ENCODE measurements at regions not wholly inside any gene's neighbourhood (a gene's known extent, or its start where the extent isn't known, plus 50 kb on each side); places are given as distances from the start of the nearest gene placed in this dataset.

GRCh38 chr5:18972177-18972576 is 1015.8 kb downstream of the CDH18 start:
- Histone ChIP-seq H3K4me1 (no peaks in the 10 kb centered on the region), H3K36me3 (no peaks in the 10 kb centered on the region), H3K27me3 (no peaks in the 10 kb centered on the region), H3K4me3 (no peak overlapping the region), H3K27ac (no peak overlapping the region), H3K9me3 (no peaks in the 10 kb centered on the region)
- no peak for DNase-seq (ENCODE audit: low spot score in 2 of 2)
- TF ChIP-seq POLR2AphosphoS5 (IDR thresholded peaks at IDR 0.05) (no peak), POLR2A (IDR thresholded peaks at IDR 0.05) (no peak), CTCF (IDR thresholded peaks at IDR 0.05) (no peak)
- intact Hi-C loops (cut with DNase I; ENCODE audit: low total_unique reads), result no loop called here

GRCh38 chr5:18975624-18976023 is 1012.4 kb downstream of the CDH18 start:
- H3K4me1 ChIP-seq, result no peaks in the 10 kb centered on the region
- no peaks in the 10 kb centered on the region for H3K9me3 ChIP-seq
- TF ChIP-seq CTCF (IDR thresholded peaks at IDR 0.05) (no peak), POLR2AphosphoS5 (IDR thresholded peaks at IDR 0.05) (no peak), POLR2A (IDR thresholded peaks at IDR 0.05) (no peak)
- no peak overlapping the region for H3K4me3 ChIP-seq
- H3K36me3 ChIP-seq, result no peaks in the 10 kb centered on the region
- H3K27ac ChIP-seq, result no peak overlapping the region
- intact Hi-C loops (cut with DNase I; ENCODE audit: low total_unique reads), result no loop called here
- DNase-seq (ENCODE audit: low spot score in 2 of 2), result no peak
- no peaks in the 10 kb centered on the region for H3K27me3 ChIP-seq

GRCh38 chr5:18977880-18978279 is 1010.1 kb downstream of the CDH18 start:
- TF ChIP-seq POLR2A (IDR thresholded peaks at IDR 0.05) (no peak), CTCF (IDR thresholded peaks at IDR 0.05) (no peak), POLR2AphosphoS5 (IDR thresholded peaks at IDR 0.05) (no peak)
- H3K4me1 ChIP-seq, result no peaks in the 10 kb centered on the region
- intact Hi-C loops (cut with DNase I; ENCODE audit: low total_unique reads), result no loop called here

GRCh38 chr5:18984559-18985080 is 1003.4 kb downstream of the CDH18 start:
- no peak for TF ChIP-seq CTCF (IDR thresholded peaks at IDR 0.05)
- no peak for TF ChIP-seq POLR2AphosphoS5 (IDR thresholded peaks at IDR 0.05)
- TF ChIP-seq POLR2A (IDR thresholded peaks at IDR 0.05), result no peak
- peaks cover 0 to 9% of the 10 kb centered on the region in 2 donors for H3K9me3 ChIP-seq

More at GRCh38 chr5:18977880-18978279, 1010.1 kb downstream of the CDH18 start:
- DNase-seq (ENCODE audit: low spot score in 2 of 2), result no peak
- Histone ChIP-seq H3K9me3 (peaks cover 0 to 6% of the 10 kb centered on the region in 2 donors), H3K4me3 (no peak overlapping the region), H3K27me3 (no peaks in the 10 kb centered on the region), H3K36me3 (no peaks in the 10 kb centered on the region), H3K27ac (no peak overlapping the region)

GRCh38 chr5:18985171-18985758 is 1002.7 kb downstream of the CDH18 start:
- no peak overlapping the region for H3K4me3 ChIP-seq
- no peaks in the 10 kb centered on the region for H3K27me3 ChIP-seq
- no peak overlapping the region for H3K27ac ChIP-seq
- TF ChIP-seq CTCF (IDR thresholded peaks at IDR 0.05), result no peak
- TF ChIP-seq POLR2A (IDR thresholded peaks at IDR 0.05), result no peak
- TF ChIP-seq POLR2AphosphoS5 (IDR thresholded peaks at IDR 0.05), result no peak
- DNase-seq (ENCODE audit: low spot score in 2 of 2), result no peak
- no peaks in the 10 kb centered on the region for H3K4me1 ChIP-seq
- intact Hi-C loops (cut with DNase I; ENCODE audit: low total_unique reads), result no loop called here
- H3K9me3 ChIP-seq, result peaks cover 0 to 9% of the 10 kb centered on the region in 2 donors
- no peaks in the 10 kb centered on the region for H3K36me3 ChIP-seq

More at GRCh38 chr5:18984559-18985080, 1003.4 kb downstream of the CDH18 start:
- Histone ChIP-seq H3K27me3 (no peaks in the 10 kb centered on the region), H3K36me3 (no peaks in the 10 kb centered on the region), H3K4me1 (no peaks in the 10 kb centered on the region), H3K27ac (no peak overlapping the region), H3K4me3 (no peak overlapping the region)
- intact Hi-C loops (cut with DNase I; ENCODE audit: low total_unique reads), result no loop called here
- no peak for DNase-seq (ENCODE audit: low spot score in 2 of 2)

Data from breast epithelium (tissue), 4 donors.